Naive thymus-derived CD8-positive, alpha-beta T cell (primary cell): ENCODE measurements at regions not wholly inside any gene's neighbourhood (a gene's known extent, or its start where the extent isn't known, plus 50 kb on each side); places are given as distances from the start of the nearest gene placed in this dataset.

Experiments
- ATAC-seq, 2 donors: fragments of 150-1000 bp; cut with Tn5 transposase in 1 of 2; sonication (Bioruptor Pico), chemical (Tn5 transposase) in 1 of 2; 1 replicate in 1 of 2; 2 replicates in 1 of 2; pipeline ENCODE4 v1.10.0; 2021; ENCODE audit warnings: mild to moderate bottlenecking in 2 of 2, moderate library complexity in 2 of 2
- POLR2A ChIA-PET: fragments of 350-600 bp; sonication (Branson Sonifier 250); formaldehyde crosslinking; loops from one replicate; lab custom pipeline; 2021; ENCODE audit warnings: antibody characterized with exemption; lab: Charles Lee
- DNase-seq, 10 donors: peaks; one replicate each; pipeline versions ENCODE4 v3.0.0 to v3.0.0-alpha.2; 2020 to 2022
- H3K27ac Mint-ChIP-seq, 10 donors: one replicate each; pipeline ENCODE4 v1.8.0; 2020 to 2022; ENCODE audit warnings: mild to moderate bottlenecking in 10 of 10, mixed read lengths in 10 of 10, moderate library complexity in 4 of 10, inconsistent platforms in 1 of 10
- H3K27me3 Mint-ChIP-seq, 5 donors: one replicate each; pipeline ENCODE4 v1.8.0; 2021 to 2022; ENCODE audit warnings: mixed read lengths in 5 of 5
- H3K36me3 Mint-ChIP-seq, 3 donors: one replicate each; pipeline ENCODE4 v1.8.0; 2020 to 2022; ENCODE audit warnings: mixed read lengths in 3 of 3, mild to moderate bottlenecking in 2 of 3, inconsistent platforms in 1 of 3
- H3K4me1 Mint-ChIP-seq, 4 donors: one replicate each; pipeline ENCODE4 v1.8.0; 2021 to 2022; ENCODE audit warnings: mixed read lengths in 4 of 4
- H3K4me3 Mint-ChIP-seq, 10 donors: one replicate each; pipeline ENCODE4 v1.8.0; 2020 to 2022; ENCODE audit warnings: mild to moderate bottlenecking in 10 of 10, mixed read lengths in 10 of 10, moderate library complexity in 6 of 10, inconsistent platforms in 1 of 10
- H3K9me3 Mint-ChIP-seq, 9 donors: one replicate each; pipeline ENCODE4 v1.8.0; 2020 to 2022; ENCODE audit warnings: mixed read lengths in 9 of 9, mild to moderate bottlenecking in 3 of 9, inconsistent platforms in 1 of 9, moderate library complexity in 1 of 9

GRCh38 chr1:239232921-239233320 lies 153.4 kb upstream of the CHRM3 start:
- POLR2A ChIA-PET, result no interaction called here
- no peaks in the 10 kb centered on the region for H3K4me1 Mint-ChIP-seq
- peaks cover 0 to 4% (median 0%) of the 10 kb centered on the region in 5 donors for H3K27me3 Mint-ChIP-seq
- H3K36me3 Mint-ChIP-seq, result no peaks in the 10 kb centered on the region
- DNase-seq (no peak), ATAC-seq (no peak)
- H3K27ac Mint-ChIP-seq, result no peak overlapping the region
- H3K9me3 Mint-ChIP-seq, result peaks cover 0 to 10% (median 2%) of the 10 kb centered on the region in 9 donors
- H3K4me3 Mint-ChIP-seq, result no peak overlapping the region

DNA sequence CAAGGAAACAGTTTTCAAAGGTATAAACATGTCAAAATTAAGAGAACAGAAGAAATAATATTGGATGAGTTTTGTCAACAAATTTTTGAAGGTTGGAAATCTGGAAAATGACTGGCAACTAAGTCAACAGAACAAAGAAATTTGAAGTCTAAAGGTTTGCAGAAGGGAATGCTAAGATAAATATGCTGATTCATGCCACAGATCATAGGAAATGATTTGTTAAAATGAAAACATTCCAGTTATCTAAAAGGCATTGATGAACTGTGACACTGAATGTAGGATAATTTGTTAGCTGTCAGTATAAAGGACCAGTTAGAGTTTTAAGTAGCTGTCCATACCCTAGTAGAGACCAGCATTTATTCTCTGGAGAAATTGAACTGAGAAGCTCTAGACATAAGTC lies 157.9 kb upstream of the CHRM3 start:
- no peak for ATAC-seq

DNA sequence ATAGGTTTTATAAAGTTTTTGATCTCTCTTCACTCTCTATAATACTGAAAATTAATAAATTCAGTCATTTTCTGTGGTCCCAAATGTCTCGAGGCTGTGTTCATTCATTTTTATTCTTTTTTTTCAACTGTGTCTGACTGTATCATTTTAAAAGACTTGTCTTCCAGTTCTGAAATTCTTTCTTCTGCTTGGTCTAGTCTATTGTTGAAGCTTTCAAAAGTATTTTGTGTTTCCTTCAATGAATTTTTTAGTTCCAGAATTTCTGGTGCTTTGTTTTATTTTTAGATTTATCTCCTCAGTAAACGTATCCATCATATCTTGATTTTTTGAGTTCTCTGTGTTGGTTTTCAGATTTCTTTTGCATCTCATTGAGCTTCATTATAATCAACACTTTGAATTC lies 161.0 kb upstream of the CHRM3 start:
- DNase-seq, result no peak
- POLR2A ChIA-PET, result no interaction called here
- Mint-ChIP-seq H3K27ac (no peak overlapping the region), H3K9me3 (peaks cover 17 to 63% (median 29%) of the 10 kb centered on the region in 9 donors), H3K4me3 (no peak overlapping the region), H3K27me3 (peaks cover 0 to 4% (median 0%) of the 10 kb centered on the region in 5 donors), H3K36me3 (peaks cover 0 to 13% (median 0%) of the 10 kb centered on the region in 3 donors), H3K4me1 (no peaks in the 10 kb centered on the region)
- no peak for ATAC-seq

More for the DNA sequence above, 157.9 kb upstream of the CHRM3 start:
- POLR2A ChIA-PET, result no interaction called here
- Mint-ChIP-seq H3K4me1 (no peaks in the 10 kb centered on the region), H3K4me3 (no peak overlapping the region), H3K27me3 (peaks cover 0 to 4% (median 0%) of the 10 kb centered on the region in 5 donors), H3K27ac (no peak overlapping the region), H3K9me3 (peaks cover 0 to 33% (median 17%) of the 10 kb centered on the region in 9 donors), H3K36me3 (peaks cover 0 to 13% (median 0%) of the 10 kb centered on the region in 3 donors)
- no peak for DNase-seq

DNA sequence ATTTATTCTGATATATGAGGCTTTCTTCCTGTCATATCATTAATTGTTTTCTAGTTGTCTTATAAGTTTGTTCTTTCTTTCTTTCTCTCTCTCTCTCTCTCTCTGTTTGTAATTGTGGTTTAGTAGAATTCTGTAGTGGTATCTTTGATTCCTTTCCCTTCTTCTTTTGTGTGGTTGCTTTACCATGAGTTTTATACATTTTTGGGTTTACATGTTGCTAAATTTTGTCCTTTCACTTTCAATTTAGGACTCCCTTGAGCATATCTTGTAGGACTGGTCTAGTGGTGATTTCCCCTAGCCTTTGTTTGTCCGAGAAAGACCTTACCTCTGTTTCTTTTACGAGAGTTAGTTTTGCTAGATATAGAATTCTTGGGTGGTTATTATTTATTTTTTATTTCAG lies 162.3 kb upstream of the CHRM3 start:
- Mint-ChIP-seq H3K27ac (no peak overlapping the region), H3K4me3 (no peak overlapping the region), H3K4me1 (no peaks in the 10 kb centered on the region), H3K9me3 (peaks cover 21 to 59% (median 28%) of the 10 kb centered on the region in 9 donors), H3K36me3 (peaks cover 0 to 13% (median 0%) of the 10 kb centered on the region in 3 donors), H3K27me3 (peaks cover 0 to 3% (median 0%) of the 10 kb centered on the region in 5 donors)
- ATAC-seq, result no peak
- POLR2A ChIA-PET, result no interaction called here
- no peak for DNase-seq

DNA sequence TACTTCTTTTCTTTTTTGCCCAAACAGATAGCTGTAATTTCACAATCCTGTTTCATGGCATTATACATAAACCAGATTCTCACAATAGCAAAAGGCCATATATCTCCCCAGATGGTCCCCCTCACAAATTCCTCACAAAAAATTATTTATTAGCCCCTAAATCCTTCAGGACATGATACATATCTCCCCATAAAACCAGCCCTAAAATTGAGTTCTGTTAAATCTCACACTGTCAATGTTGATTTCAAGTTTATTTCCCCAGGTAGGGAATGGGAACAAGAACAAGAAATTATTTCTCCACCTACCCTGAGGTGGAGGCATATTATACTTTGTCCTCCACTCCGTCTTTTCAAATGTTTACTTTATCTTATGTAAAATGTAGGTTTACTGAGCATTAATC lies 163.4 kb upstream of the CHRM3 start:
- H3K9me3 Mint-ChIP-seq, result peaks cover 21 to 63% (median 29%) of the 10 kb centered on the region in 9 donors
- H3K4me3 Mint-ChIP-seq, result no peak overlapping the region
- POLR2A ChIA-PET, result no interaction called here
- no peak overlapping the region for H3K27ac Mint-ChIP-seq
- H3K4me1 Mint-ChIP-seq, result no peaks in the 10 kb centered on the region
- DNase-seq (no peak), ATAC-seq (no peak)
- peaks cover 0 to 3% (median 0%) of the 10 kb centered on the region in 5 donors for H3K27me3 Mint-ChIP-seq
- H3K36me3 Mint-ChIP-seq, result peaks cover 0 to 13% (median 0%) of the 10 kb centered on the region in 3 donors

DNA sequence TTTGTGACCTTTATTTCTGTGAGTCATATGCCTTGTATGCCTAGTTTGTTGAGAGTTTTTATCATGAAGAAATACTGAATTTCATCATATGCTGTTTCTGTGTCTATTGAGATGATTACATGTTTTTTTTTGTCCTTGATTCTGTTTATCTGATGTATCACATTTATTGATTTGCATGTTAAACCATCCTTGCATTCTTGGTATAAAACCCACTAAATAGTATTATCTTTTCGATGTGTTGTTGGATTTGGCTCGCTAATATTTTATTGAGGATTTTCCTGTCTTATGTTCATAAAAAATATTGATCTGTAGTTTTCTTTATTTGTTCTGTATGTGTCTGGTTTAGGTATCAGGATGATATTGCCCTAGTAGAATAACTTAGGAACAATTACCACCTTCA lies 164.7 kb upstream of the CHRM3 start:
- Mint-ChIP-seq H3K27ac (no peak overlapping the region), H3K4me3 (no peak overlapping the region), H3K4me1 (no peaks in the 10 kb centered on the region), H3K36me3 (peaks cover 0 to 13% (median 0%) of the 10 kb centered on the region in 3 donors), H3K9me3 (peaks cover 21 to 63% (median 29%) of the 10 kb centered on the region in 9 donors), H3K27me3 (no peaks in the 10 kb centered on the region)
- DNase-seq, result no peak
- ATAC-seq, result no peak
- POLR2A ChIA-PET, result no interaction called here

- Mint-ChIP-seq H3K27me3 (no peaks in the 10 kb centered on the region), H3K4me1 (no peaks in the 10 kb centered on the region), H3K27ac (no peak overlapping the region), H3K4me3 (no peak overlapping the region), H3K36me3 (peaks cover 0 to 3% (median 0%) of the 10 kb centered on the region in 3 donors), H3K9me3 (peaks cover 10 to 50% (median 19%) of the 10 kb centered on the region in 9 donors)
- ATAC-seq (no peak), DNase-seq (no peak)
- POLR2A ChIA-PET, result no interaction called here
Measured at GRCh38 chr1:239219679-239220078, 166.7 kb upstream of the CHRM3 start.

GRCh38 chr1:239218301-239218700 lies 168.1 kb upstream of the CHRM3 start:
- no peaks in the 10 kb centered on the region for H3K27me3 Mint-ChIP-seq
- H3K4me3 Mint-ChIP-seq, result no peak overlapping the region
- H3K4me1 Mint-ChIP-seq, result no peaks in the 10 kb centered on the region
- POLR2A ChIA-PET, result no interaction called here
- no peak for DNase-seq
- ATAC-seq, result no peak
- no peaks in the 10 kb centered on the region for H3K36me3 Mint-ChIP-seq
- H3K9me3 Mint-ChIP-seq, result peaks cover 4 to 36% (median 16%) of the 10 kb centered on the region in 9 donors
- H3K27ac Mint-ChIP-seq, result no peak overlapping the region

- POLR2A ChIA-PET, result no interaction called here
- Mint-ChIP-seq H3K4me1 (no peaks in the 10 kb centered on the region), H3K27me3 (no peaks in the 10 kb centered on the region), H3K27ac (no peak overlapping the region), H3K36me3 (no peaks in the 10 kb centered on the region), H3K9me3 (peaks cover 0 to 3% (median 0%) of the 10 kb centered on the region in 9 donors), H3K4me3 (no peak overlapping the region)
- DNase-seq (no peak), ATAC-seq (no peak)
Measured at GRCh38 chr1:239212811-239213220, 173.6 kb upstream of the CHRM3 start.

DNA sequence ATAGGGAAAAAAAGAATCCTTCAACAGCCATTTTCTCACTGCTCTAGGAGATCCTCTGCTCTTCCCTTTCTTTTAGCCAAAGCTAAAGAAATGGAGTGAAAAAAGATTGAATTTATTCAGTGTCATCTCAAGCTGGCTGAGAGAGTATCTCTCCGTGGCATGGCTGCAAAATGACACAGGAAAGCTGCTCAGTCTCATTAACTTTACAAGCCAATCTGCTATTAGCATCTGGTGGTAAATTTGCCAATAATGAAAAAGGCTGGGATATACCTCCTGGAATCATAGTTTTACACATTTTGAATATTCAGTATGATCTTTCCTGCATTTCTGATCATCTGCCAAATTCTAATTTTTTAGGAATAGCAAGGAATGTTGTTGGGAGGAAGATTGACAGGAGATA lies 176.8 kb upstream of the CHRM3 start:
- H3K27ac Mint-ChIP-seq, result no peak overlapping the region
- H3K4me1 Mint-ChIP-seq, result no peaks in the 10 kb centered on the region
- ATAC-seq (no peak), DNase-seq (no peak)
- no peaks in the 10 kb centered on the region for H3K36me3 Mint-ChIP-seq
- no peak overlapping the region for H3K4me3 Mint-ChIP-seq
- peaks cover 0 to 2% (median 0%) of the 10 kb centered on the region in 5 donors for H3K27me3 Mint-ChIP-seq
- POLR2A ChIA-PET, result no interaction called here
- peaks cover 0 to 7% (median 0%) of the 10 kb centered on the region in 9 donors for H3K9me3 Mint-ChIP-seq

GRCh38 chr1:239204401-239204800 lies 182.0 kb upstream of the CHRM3 start:
- no peak for ATAC-seq
- peaks cover 0 to 2% (median 0%) of the 10 kb centered on the region in 5 donors for H3K27me3 Mint-ChIP-seq
- H3K36me3 Mint-ChIP-seq, result no peaks in the 10 kb centered on the region
- no peak overlapping the region for H3K27ac Mint-ChIP-seq
- H3K4me1 Mint-ChIP-seq, result no peaks in the 10 kb centered on the region
- POLR2A ChIA-PET, result no interaction called here
- H3K4me3 Mint-ChIP-seq, result no peak overlapping the region
- peaks cover 0 to 11% (median 0%) of the 10 kb centered on the region in 9 donors for H3K9me3 Mint-ChIP-seq
- DNase-seq, result no peak

DNA sequence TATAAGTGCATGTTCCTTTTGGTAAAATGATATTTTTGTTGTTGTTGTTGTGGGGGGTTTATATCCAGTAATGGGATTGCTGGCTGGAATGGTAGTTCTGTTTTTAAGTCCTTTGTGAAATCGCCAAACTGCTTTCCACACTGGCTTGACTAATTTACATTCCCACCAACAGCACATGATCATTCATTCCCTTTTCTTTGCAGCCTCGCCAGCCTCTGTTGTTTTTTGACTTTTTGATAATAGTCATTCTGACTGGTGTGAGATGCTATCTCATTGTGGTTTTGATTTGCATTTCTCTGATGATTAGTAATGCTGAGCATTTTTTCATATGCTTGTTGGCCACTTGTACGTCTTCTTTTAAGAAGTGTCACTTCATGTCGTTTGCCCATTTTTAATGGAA lies 188.5 kb upstream of the CHRM3 start:
- DNase-seq, result no peak
- H3K4me1 Mint-ChIP-seq, result no peaks in the 10 kb centered on the region
- H3K4me3 Mint-ChIP-seq, result no peak overlapping the region
- H3K9me3 Mint-ChIP-seq, result peaks cover 0 to 15% (median 0%) of the 10 kb centered on the region in 9 donors
- H3K27ac Mint-ChIP-seq, result no peak overlapping the region
- no peaks in the 10 kb centered on the region for H3K27me3 Mint-ChIP-seq
- no peak for ATAC-seq
- POLR2A ChIA-PET, result no interaction called here
- H3K36me3 Mint-ChIP-seq, result no peaks in the 10 kb centered on the region

DNA sequence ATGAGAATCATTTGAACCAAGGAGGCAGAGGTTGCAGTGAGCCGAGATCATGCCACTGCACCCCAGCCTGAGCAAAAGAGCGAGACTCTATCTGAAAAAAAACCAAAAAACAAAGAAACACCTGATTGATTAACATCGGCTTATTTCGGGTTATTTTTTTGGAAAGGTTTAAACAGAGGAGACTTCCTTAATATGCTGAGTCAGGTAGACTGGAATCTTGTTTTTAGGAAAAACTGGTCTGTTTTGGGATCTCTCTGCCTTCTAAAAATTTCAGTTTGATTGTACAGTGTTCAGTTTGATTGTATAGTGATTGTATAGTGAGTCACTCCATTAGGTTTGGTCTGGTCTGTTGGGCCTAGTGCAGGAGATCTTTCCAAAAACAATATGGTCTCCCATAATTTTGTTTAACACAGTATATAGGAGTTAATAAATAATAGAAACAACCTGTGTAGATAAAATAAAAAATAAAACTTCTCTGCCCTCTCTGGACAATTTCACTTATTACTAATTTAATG lies 196.3 kb upstream of the CHRM3 start:
- Mint-ChIP-seq H3K27ac (no peak overlapping the region), H3K9me3 (peaks cover 0 to 7% (median 0%) of the 10 kb centered on the region in 9 donors), H3K27me3 (no peaks in the 10 kb centered on the region), H3K4me3 (no peak overlapping the region), H3K4me1 (no peaks in the 10 kb centered on the region), H3K36me3 (no peaks in the 10 kb centered on the region)
- no peak for DNase-seq
- ATAC-seq, result no peak
- POLR2A ChIA-PET, result no interaction called here

GRCh38 chr1:239186487-239186886 lies 199.9 kb upstream of the CHRM3 start:
- Mint-ChIP-seq H3K36me3 (no peaks in the 10 kb centered on the region), H3K4me3 (no peak overlapping the region), H3K4me1 (no peaks in the 10 kb centered on the region), H3K9me3 (peaks cover 0 to 4% (median 0%) of the 10 kb centered on the region in 9 donors), H3K27me3 (no peaks in the 10 kb centered on the region), H3K27ac (no peak overlapping the region)
- no peak for DNase-seq
- POLR2A ChIA-PET, result no interaction called here
- no peak for ATAC-seq
